SW480 (cell line): ENCODE measurements at regions not wholly inside any gene's neighbourhood (a gene's known extent, or its start where the extent isn't known, plus 50 kb on each side); places are given as distances from the start of the nearest gene placed in this dataset.

Source experiments
- DNase-seq: peaks from one replicate; pipeline ENCODE4 v3.0.0-alpha.2; 2016; ENCODE audit warnings: low spot score

GRCh38 chr14:98889836-98890185 lies 382.2 kb downstream of the BCL11B start:
- DNase-seq, result no peak

GRCh38 chr14:98890556-98891340 lies 381.2 kb downstream of the BCL11B start:
- peak; percentile 25 for DNase-seq

DNA sequence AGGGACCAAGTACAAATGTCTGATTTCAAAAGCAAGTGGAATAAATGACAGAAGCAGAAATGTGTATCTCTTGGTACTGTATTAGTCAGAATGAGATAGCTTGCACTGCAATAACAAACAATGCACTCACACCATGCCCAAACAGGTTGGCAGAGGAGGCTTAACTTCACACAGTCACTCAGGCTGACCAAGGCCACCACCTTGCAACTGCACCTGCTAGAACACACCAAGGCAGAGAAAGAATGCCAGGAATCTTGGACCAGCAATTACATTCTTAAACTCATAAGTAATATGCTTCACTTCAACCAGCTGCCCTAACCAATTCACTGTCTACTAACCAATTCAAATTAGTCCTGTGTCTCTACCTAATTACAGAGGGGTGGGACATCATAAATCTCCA lies 378.3 kb downstream of the BCL11B start:
- no peak for DNase-seq

GRCh38 chr14:98894600-98894999 lies 377.4 kb downstream of the BCL11B start:
- DNase-seq, result no peak

GRCh38 chr14:98896449-98896848 lies 375.5 kb downstream of the BCL11B start:
- DNase-seq, result no peak

- no peak for DNase-seq
Measured at GRCh38 chr14:98897605-98898309, 374.2 kb downstream of the BCL11B start.

DNA sequence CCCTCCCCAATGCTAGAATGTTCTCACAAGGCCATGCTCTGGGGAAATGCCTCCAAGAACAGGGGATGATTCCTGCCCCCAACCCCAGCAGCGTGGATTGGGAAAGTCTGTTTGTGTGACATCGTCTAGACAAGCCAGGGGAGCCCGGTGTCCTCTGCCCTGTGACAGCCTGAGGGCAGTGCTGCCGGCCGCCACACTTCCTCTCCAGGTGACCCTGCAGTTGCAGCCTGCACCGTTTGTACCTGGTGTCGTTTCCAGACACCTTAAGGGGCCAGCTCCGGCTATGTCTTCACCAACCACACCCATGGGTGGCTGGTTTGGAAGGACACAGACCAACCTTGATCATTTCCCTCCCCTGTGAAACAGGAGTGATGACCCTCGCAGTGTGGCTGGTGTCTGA lies 372.6 kb downstream of the BCL11B start:
- no peak for DNase-seq

GRCh38 chr14:98900236-98900635 lies 371.8 kb downstream of the BCL11B start:
- DNase-seq, result no peak

- peak; percentile 46 for DNase-seq
Measured at GRCh38 chr14:98900798-98901197, 371.2 kb downstream of the BCL11B start.

DNA sequence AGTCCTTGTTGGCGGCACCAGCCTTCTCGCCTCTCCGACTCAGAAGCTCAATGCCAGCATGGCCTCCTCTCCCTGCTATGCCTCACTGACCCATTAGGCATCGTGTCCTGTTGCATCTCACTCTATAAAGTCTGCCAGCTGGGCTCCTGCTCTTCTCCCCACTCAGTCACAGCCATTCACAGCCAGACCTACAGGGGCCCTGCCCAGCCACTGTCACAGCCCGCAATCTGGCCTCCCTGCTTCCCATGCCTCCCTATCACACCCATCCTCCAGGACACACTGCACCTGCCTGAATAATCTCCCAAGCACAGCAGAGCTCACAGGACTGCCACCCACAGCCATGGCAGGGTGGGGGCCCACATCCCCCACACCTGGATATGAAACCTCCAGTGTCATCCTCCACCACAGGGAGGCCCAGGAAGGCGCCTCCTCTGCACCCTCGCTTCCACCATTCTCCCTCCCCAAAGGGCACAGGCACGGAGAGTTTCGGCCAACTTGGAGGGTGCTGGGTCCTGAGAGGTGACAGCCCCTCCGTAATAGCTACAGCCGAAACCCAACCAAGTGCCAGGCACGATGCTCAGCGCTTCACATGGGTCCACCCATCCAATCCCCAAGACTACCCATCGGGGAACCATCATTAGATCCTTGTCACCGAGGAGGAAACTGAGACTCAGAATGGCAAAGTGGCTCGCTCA lies 370.3 kb downstream of the BCL11B start:
- no peak for DNase-seq

- no peak for DNase-seq
Measured at GRCh38 chr14:98903371-98903770, 368.6 kb downstream of the BCL11B start.

- no peak for DNase-seq
Measured at GRCh38 chr14:98904677-98905076, 367.3 kb downstream of the BCL11B start.

- peak; percentile 83 for DNase-seq
Measured at GRCh38 chr14:98906123-98906995, 365.6 kb downstream of the BCL11B start.

- DNase-seq, result no peak
Measured at GRCh38 chr14:98907271-98907670, 364.7 kb downstream of the BCL11B start.

DNA sequence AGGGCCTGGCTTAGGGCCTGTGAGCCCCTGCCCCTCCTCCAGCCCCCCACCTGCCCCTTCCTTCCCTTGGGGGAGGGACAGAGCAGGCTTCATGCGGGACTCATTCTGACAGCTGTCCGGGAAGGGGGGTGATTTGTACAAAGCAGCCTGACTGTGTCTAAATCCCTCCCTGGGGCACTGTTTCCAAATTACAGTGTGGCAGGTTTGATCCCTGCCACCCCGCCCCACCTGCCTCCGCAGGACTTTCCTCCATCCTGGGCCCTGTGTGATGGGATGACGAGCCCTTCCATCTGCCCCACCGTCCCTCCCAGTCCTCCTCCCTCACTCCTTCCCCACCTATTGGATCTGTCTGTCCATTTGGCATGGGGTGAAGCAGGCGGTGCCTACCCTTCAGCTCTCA lies 363.9 kb downstream of the BCL11B start:
- DNase-seq, result no peak

GRCh38 chr14:98909251-98909944 lies 362.6 kb downstream of the BCL11B start:
- peak; percentile 84 for DNase-seq

- DNase-seq, result no peak
Measured at GRCh38 chr14:98910061-98910460, 361.9 kb downstream of the BCL11B start.

- DNase-seq, result no peak
Measured at GRCh38 chr14:98912655-98913054, 359.3 kb downstream of the BCL11B start.

DNA sequence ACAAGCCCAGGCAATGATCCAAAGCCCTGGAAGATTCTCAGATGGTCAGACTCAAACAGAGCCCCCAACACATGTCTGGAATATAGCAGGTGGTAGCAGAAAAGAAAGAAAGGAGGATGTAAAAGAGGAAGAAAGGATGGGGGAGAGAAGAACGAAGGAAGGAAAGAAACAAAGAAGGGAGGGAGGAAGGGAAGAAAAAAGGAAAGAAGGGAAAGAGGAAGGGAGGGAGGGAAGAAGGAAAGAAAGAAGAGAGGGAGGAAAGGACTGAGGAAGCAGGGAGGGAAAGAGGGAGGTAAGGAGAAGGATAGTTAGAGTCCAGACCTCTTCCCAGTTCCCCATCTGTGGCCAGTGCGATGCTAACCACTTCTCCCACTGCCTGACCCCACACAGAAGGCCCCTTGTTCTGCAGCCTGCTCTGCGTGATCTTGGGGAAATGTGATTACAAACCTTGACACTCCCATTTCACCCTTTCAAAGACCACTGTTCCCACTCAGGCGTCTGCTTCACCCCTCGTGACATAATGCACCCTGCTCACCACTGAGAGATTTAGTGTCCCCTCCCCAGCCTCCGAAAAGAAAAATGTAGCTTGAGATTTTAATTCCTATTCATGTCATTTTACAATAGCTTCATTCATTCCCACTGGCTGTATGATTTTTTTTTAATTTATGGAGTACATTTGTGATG lies 357.9 kb downstream of the BCL11B start:
- DNase-seq, result no peak

DNA sequence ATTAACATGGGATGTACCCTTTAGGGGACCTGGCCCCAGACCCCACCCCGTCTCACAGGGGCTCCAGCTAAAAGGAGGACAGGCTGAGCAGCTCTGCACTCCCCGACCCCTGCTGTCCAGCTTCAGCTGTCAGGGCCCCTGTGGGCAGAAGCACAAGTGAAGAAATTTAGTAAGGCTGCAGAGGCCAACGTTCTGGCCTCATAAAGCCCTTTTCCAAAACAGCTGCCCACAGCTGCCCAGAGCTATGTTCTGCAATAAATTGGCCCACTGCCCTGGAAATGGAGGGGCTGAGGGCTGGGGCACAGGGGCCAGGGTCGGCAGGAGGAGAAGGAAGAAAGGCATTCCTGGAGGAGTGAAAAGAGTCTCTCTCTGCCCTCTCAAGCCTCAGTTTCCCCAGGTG lies 357.1 kb downstream of the BCL11B start:
- no peak for DNase-seq

- no peak for DNase-seq
Measured at GRCh38 chr14:98915625-98916024, 356.4 kb downstream of the BCL11B start.
